ENCODE measurements at regions not wholly inside any gene's neighbourhood (a gene's known extent, or its start where the extent isn't known, plus 50 kb on each side); places are given as distances from the start of the nearest gene placed in this dataset.
"Not testable (repeated sequence)": the region's sequence is repeated elsewhere in the genome, so short reads cannot be mapped to it uniquely, and the experiment has no call there.

DNA sequence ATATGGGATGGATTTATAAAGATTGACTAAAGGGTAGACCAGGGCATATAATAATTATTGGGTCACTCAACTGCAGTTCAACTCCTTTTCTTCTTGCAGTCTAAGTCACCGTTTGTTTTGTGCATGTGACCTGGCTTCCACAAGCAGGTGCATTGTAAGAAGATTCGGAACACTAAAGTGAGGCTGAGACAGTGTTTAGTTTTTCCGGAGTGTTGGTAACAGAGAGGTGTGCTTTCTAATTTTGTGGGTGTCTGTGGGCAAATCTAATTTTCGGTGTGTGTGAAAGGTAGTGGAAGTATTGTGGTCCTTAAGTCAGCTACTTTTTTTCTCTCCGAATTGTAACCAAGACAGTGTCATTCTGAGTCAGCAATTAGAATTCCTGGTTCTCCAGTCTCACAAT lies 184.5 kb downstream of the CDH19 start:
- Histone ChIP-seq H3K4me3 (no peak overlapping the region), H3K4me1 (no peaks in the 10 kb centered on the region), H3K9me3 (replicated peaks) (peaks cover 12% of the 10 kb centered on the region), H3K27ac (replicated peaks) (no peak overlapping the region), H3K36me3 (no peaks in the 10 kb centered on the region), H3K27me3 (ENCODE audit: low read depth) (no peaks in the 10 kb centered on the region)
- intact Hi-C loops (cut with micrococcal nuclease): no loop called here
- DNase-seq: no peak
- TF ChIP-seq, protein P1, sequence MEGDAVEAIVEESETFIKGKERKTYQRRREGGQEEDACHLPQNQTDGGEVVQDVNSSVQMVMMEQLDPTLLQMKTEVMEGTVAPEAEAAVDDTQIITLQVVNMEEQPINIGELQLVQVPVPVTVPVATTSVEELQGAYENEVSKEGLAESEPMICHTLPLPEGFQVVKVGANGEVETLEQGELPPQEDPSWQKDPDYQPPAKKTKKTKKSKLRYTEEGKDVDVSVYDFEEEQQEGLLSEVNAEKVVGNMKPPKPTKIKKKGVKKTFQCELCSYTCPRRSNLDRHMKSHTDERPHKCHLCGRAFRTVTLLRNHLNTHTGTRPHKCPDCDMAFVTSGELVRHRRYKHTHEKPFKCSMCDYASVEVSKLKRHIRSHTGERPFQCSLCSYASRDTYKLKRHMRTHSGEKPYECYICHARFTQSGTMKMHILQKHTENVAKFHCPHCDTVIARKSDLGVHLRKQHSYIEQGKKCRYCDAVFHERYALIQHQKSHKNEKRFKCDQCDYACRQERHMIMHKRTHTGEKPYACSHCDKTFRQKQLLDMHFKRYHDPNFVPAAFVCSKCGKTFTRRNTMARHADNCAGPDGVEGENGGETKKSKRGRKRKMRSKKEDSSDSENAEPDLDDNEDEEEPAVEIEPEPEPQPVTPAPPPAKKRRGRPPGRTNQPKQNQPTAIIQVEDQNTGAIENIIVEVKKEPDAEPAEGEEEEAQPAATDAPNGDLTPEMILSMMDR (IDR thresholded peaks at IDR 0.05; ENCODE audit: borderline replicate concordance): no peak

DNA sequence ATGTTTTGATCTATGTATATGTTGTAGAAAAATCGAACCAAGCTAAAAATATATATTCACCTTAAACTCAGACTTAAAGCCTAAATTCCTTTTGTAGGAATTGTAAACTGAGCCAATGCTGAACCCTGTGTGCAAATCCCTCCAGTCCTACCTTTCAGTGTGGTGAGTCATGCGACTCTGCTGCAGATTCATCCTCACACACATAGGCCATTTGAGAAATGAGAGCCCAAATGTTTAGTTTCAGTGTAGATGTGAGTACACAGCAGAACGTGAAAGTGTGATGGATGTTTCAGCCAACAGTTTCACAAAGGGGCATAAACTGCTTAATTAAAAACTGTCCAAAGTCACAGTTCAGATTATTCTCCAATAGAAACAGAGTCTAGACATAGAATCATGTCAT lies 193.2 kb downstream of the CDH19 start:
- Histone ChIP-seq H3K4me3 (no peak overlapping the region), H3K27me3 (ENCODE audit: low read depth) (no peaks in the 10 kb centered on the region), H3K27ac (replicated peaks) (no peak overlapping the region), H3K9me3 (replicated peaks) (peaks cover 13% of the 10 kb centered on the region), H3K36me3 (no peaks in the 10 kb centered on the region), H3K4me1 (no peaks in the 10 kb centered on the region)
- DNase-seq: no peak
- intact Hi-C loops (cut with micrococcal nuclease): no loop called here
- TF ChIP-seq, protein P1 (IDR thresholded peaks at IDR 0.05; ENCODE audit: borderline replicate concordance): no peak

DNA sequence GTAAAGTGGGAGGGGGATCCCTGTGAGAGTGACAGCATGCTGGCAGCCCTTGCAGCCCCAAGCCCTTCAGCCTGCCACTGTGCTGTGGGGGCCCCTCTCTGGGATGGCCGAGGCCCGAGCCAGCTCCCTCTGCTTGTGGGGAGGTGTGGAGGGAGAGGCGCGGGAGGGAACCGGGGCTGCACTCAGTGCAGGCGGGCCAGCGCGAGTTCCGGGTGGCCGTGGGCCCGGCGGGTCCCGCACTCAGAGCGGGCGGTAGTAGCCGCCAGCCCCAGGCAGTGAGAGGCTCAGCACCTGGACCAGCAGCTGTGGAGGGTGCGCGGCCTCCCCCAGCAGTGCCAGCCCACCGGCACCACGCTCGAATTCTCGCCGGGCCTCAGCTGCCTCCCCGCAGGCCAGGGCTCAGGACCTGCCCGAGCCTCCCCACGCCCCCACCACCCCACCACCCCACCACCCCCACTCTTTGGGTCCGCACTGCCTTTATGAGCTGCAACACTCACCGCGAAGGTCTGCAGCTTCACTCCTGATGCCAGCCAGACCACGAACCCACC lies 208.1 kb downstream of the CDH19 start:
- no peaks in the 10 kb centered on the region for H3K4me1 ChIP-seq
- intact Hi-C loops (cut with micrococcal nuclease): no loop called here
- no peak for DNase-seq
- no peaks in the 10 kb centered on the region for H3K36me3 ChIP-seq
- no peaks in the 10 kb centered on the region for H3K27me3 ChIP-seq (ENCODE audit: low read depth)
- H3K4me3 ChIP-seq: no peak overlapping the region
- TF ChIP-seq, protein P1 (IDR thresholded peaks at IDR 0.05; ENCODE audit: borderline replicate concordance): no peak
- H3K9me3 ChIP-seq (replicated peaks): peaks cover 33% of the 10 kb centered on the region
- H3K27ac ChIP-seq (replicated peaks): no peak overlapping the region

DNA sequence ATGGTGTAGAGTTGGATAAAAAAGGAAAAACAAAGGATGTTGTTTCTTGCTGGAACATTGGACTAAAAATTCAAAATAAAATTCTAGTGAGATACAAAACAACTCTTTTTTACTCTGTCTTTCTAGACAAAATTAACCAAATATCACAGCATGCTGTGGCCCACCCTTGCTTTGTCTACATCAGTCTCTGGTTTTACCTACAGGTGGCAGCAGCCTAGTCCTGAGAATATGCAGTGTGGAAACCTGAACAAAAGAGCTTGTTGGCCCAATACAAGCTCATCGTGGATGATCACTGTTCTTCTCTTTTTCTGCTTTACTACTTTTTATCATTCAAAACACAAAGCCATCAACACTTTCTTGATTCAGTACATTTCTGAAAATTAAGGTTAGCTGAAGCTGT lies 210.4 kb downstream of the CDH19 start:
- DNase-seq: no peak
- Histone ChIP-seq H3K36me3 (no peaks in the 10 kb centered on the region), H3K27ac (replicated peaks) (no peak overlapping the region), H3K9me3 (replicated peaks) (peaks cover 49% of the 10 kb centered on the region), H3K4me3 (no peak overlapping the region), H3K27me3 (ENCODE audit: low read depth) (no peaks in the 10 kb centered on the region), H3K4me1 (no peaks in the 10 kb centered on the region)
- intact Hi-C loops (cut with micrococcal nuclease): no loop called here
- TF ChIP-seq, protein P1 (IDR thresholded peaks at IDR 0.05; ENCODE audit: borderline replicate concordance): no peak

- no peak for DNase-seq
- peaks cover 23% of the 10 kb centered on the region for H3K9me3 ChIP-seq (replicated peaks)
- H3K36me3 ChIP-seq: no peaks in the 10 kb centered on the region
- no peak overlapping the region for H3K27ac ChIP-seq (replicated peaks)
- H3K27me3 ChIP-seq (ENCODE audit: low read depth): no peaks in the 10 kb centered on the region
- H3K4me3 ChIP-seq: no peak overlapping the region
- intact Hi-C loops (cut with micrococcal nuclease): no loop called here
- TF ChIP-seq, protein P1 (IDR thresholded peaks at IDR 0.05; ENCODE audit: borderline replicate concordance): no peak
- H3K4me1 ChIP-seq: no peaks in the 10 kb centered on the region
Observed at GRCh38 chr18:66377291-66377690, 226.6 kb downstream of the CDH19 start.

- H3K36me3 ChIP-seq; DNase-seq; H3K27ac ChIP-seq (replicated peaks); intact Hi-C loops (cut with micrococcal nuclease); H3K27me3 ChIP-seq (ENCODE audit: low read depth); H3K4me1 ChIP-seq; H3K4me3 ChIP-seq: not testable (repeated sequence)
- H3K9me3 ChIP-seq (replicated peaks): peaks cover 23% of the 10 kb centered on the region
Observed at GRCh38 chr18:66375391-66375790, 228.5 kb downstream of the CDH19 start.
